HG03354 (cell line): ENCODE measurements at regions not wholly inside any gene's neighbourhood (a gene's known extent, or its start where the extent isn't known, plus 50 kb on each side); places are given as distances from the start of the nearest gene placed in this dataset.

Experiments
- ATAC-seq: cut with Tn5 transposase; IDR thresholded peaks from one replicate; pipeline ENCODE4 v1.9.1; 2021; ENCODE audit warnings: mild to moderate bottlenecking; ENCODE audit not compliant: unreplicated experiment, poor library complexity, severe bottlenecking

GRCh38 chr3:43185274-43185982, 79.5 kb upstream of the POMGNT2 start:
- no peak for ATAC-seq

- ATAC-seq = no peak
These were observed 77.6 kb upstream of the POMGNT2 start for GRCh38 chr3:43183456-43183855.

GRCh38 chr3:43181202-43181821, 75.4 kb upstream of the POMGNT2 start:
- peak; percentile 70 for ATAC-seq

- ATAC-seq = no peak
These were observed 74.8 kb upstream of the POMGNT2 start for GRCh38 chr3:43180694-43181093.

- ATAC-seq = peak; percentile 65
These were observed 74.1 kb upstream of the POMGNT2 start for GRCh38 chr3:43180027-43180426.

GRCh38 chr3:43178891-43179366, 73.0 kb upstream of the POMGNT2 start:
- no peak for ATAC-seq

- ATAC-seq = no peak
These were observed 71.2 kb upstream of the POMGNT2 start for GRCh38 chr3:43177085-43177484.

- ATAC-seq = no peak
These were observed 70.8 kb upstream of the POMGNT2 start for GRCh38 chr3:43176666-43177065.

- no peak for ATAC-seq
These were observed 69.7 kb upstream of the POMGNT2 start for GRCh38 chr3:43175541-43175940.

GRCh38 chr3:43173949-43174348, 68.1 kb upstream of the POMGNT2 start:
- no peak for ATAC-seq

GRCh38 chr3:43171748-43172147, 65.9 kb upstream of the POMGNT2 start:
- no peak for ATAC-seq

- ATAC-seq = no peak
These were observed 64.7 kb upstream of the POMGNT2 start for GRCh38 chr3:43170553-43170952.

GRCh38 chr3:43169987-43170386, 64.1 kb upstream of the POMGNT2 start:
- ATAC-seq = no peak

- ATAC-seq = no peak
These were observed 60.5 kb upstream of the POMGNT2 start for GRCh38 chr3:43166406-43166805.

GRCh38 chr3:43165786-43166185, 59.9 kb upstream of the POMGNT2 start:
- no peak for ATAC-seq

- ATAC-seq = no peak
These were observed 58.1 kb upstream of the POMGNT2 start for GRCh38 chr3:43163895-43164493.

- peak; percentile 41 for ATAC-seq
These were observed 56.6 kb upstream of the POMGNT2 start for GRCh38 chr3:43162230-43163084.

- no peak for ATAC-seq
These were observed 55.9 kb upstream of the POMGNT2 start for GRCh38 chr3:43161684-43162229.

- ATAC-seq = no peak
These were observed 54.8 kb upstream of the POMGNT2 start for GRCh38 chr3:43160664-43161063.

- ATAC-seq = no peak
These were observed 54.0 kb upstream of the POMGNT2 start for GRCh38 chr3:43159876-43160255.
